Astrocyte of the cerebellum (primary cell): ENCODE measurements at regions not wholly inside any gene's neighbourhood (a gene's known extent, or its start where the extent isn't known, plus 50 kb on each side); places are given as distances from the start of the nearest gene placed in this dataset.

Experiments
- DNase-seq: peaks from one replicate; pipeline ENCODE4 v3.0.0-alpha.2; 2011; ENCODE audit warnings: low read depth
- H3K4me3 ChIP-seq: 2 replicates; pipeline ENCODE4 v1.5.1; 2011; ENCODE audit warnings: mild to moderate bottlenecking, low read depth, low read length, moderate library complexity
- CTCF ChIP-seq: IDR thresholded peaks from 2 replicates; pipeline ENCODE4 v1.5.1; 2012; ENCODE audit warnings: low read length, low read depth, moderate library complexity, mild to moderate bottlenecking; ENCODE audit errors: missing control alignments
- in situ Hi-C: cut with HindIII; loops from 2 replicates; pipeline ENCODE4 v1.10.0; 2017; ENCODE audit warnings: low sequenced_read_pairs

DNA sequence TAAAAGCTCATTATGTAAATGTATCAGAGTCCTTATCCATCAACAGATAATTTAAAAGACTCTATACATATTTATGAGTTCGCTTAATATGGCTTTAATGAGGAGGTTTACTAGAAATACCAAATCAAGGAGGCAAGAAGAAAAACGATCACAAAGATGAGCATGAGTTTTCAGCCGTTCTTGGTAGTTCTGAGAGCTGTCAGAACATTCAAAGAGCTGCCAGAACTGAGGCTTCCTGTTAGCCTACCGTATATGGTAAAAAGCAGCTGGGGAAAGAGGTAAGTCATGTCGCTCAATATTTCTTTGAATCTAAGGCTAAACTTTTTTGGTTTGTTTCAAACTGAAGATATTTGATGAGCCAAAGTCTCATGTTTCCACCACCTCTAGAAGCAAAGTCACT is 115.3 kb upstream of the PLXNC1 start:
- no peak overlapping the region for H3K4me3 ChIP-seq
- in situ Hi-C loops = no loop called here
- DNase-seq = no peak
- no peak for TF ChIP-seq CTCF

DNA sequence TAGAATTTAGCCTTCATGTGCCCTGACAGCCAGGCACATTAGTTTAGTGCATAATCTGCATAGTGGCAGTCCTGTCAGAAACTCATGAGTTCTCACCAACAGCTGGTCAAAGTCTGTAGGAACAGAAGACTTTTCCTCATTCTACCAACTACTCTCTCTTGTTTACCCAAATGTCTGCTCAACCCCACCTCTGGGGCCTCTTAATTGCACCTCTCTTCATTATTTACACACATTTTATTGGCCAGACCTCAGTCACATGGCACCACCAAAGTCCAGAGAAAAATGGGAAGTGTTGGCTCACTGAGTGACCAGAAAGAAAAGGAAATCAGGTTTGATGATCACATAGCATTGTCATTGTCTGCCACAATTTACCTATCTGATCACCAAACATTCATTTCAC is 114.6 kb upstream of the PLXNC1 start:
- H3K4me3 ChIP-seq = no peak overlapping the region
- in situ Hi-C loops = no loop called here
- TF ChIP-seq CTCF = no peak
- no peak for DNase-seq

DNA sequence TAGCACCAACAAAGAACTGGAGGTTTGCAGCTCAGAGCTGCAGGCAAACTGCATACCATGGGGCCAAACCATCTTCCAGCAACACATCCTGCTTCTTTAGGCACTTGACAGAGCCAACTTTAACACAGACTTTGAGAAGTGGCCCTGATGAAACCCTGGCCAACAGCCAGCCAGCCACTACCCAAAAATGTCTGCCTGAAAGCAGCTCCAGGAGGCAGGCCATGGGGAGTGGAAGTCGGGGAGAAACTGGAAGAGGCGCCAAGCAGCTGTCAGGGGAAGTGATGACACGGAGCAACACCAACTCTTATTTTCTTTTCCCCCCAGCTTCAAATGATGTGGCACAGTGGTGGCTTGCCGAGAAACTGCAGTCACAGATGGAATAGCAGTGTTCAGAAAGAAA is 110.9 kb upstream of the PLXNC1 start:
- in situ Hi-C loops = no loop called here
- no peak for DNase-seq
- no peak for TF ChIP-seq CTCF
- no peak overlapping the region for H3K4me3 ChIP-seq

- TF ChIP-seq CTCF = no peak
- in situ Hi-C loops = no loop called here
- no peak overlapping the region for H3K4me3 ChIP-seq
- DNase-seq = no peak
Observed at GRCh38 chr12:94038605-94039004, 109.8 kb upstream of the PLXNC1 start.

- TF ChIP-seq CTCF = no peak
- no peak for DNase-seq
- H3K4me3 ChIP-seq = no peak overlapping the region
- in situ Hi-C loops = no loop called here
Observed at GRCh38 chr12:94039199-94039840, 109.1 kb upstream of the PLXNC1 start.

GRCh38 chr12:94039914-94040313 is 108.5 kb upstream of the PLXNC1 start:
- DNase-seq = no peak
- TF ChIP-seq CTCF = no peak
- H3K4me3 ChIP-seq = no peak overlapping the region
- in situ Hi-C loops = no loop called here
